Fibroblast of skin of left quadriceps (primary cell): ENCODE measurements at regions not wholly inside any gene's neighbourhood (a gene's known extent, or its start where the extent isn't known, plus 50 kb on each side); places are given as distances from the start of the nearest gene placed in this dataset.

Experiments
- DNase-seq, 2 experiments: peaks; one replicate each; pipeline ENCODE4 v3.0.0-alpha.2; 2013; ENCODE audit warnings: low read depth in 2 of 2

DNA sequence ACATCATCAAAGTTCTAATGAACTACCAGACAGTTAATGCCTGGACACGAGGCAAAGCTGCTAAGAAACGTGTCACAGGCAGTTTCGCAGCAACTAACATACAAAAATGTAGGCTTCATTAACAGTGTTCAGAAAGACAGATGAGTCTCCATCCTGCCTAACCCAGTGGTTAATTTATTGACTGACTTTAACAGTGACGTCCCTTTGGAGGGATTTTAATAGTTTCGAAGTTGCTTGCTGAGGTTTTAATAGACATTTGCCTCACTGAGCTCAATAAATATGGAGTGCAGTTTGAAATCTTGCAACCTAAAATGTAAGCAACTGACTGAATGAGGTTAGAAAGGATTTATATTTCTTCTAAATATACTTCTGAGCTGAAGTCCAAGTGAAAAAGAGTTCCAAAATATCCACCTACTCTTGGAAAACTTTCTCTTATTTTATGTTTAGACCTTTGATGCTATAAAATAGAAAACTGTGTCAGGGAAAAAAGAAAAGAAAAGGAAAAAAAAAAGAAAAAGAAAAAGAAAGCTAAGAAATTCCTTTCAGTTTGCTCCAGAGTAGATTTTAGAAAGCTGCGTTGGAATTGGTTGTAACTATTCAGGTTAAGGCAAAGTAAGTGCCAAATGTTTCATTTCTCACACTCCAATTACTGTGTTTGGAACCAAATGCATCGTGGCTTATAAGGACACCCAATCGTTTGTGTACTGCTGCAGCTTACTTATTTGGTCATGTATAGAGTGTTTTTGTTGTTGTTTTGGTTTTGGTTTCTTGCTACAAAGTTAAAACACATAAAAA lies 2016.6 kb downstream of the MAT2B start:
- DNase-seq = no peak

- DNase-seq = peak; percentile 19 to 34
Measured at GRCh38 chr5:165525271-165525670, 2019.9 kb downstream of the MAT2B start.

- DNase-seq = no peak
Measured at GRCh38 chr5:165526357-165526756, 2020.9 kb downstream of the MAT2B start.

- no peak for DNase-seq
Measured at GRCh38 chr5:165527577-165527976, 2022.2 kb downstream of the MAT2B start.

- DNase-seq = no peak
Measured at GRCh38 chr5:165538065-165538464, 2032.6 kb downstream of the MAT2B start.

GRCh38 chr5:165559645-165560044 lies 2054.2 kb downstream of the MAT2B start:
- no peak for DNase-seq

DNA sequence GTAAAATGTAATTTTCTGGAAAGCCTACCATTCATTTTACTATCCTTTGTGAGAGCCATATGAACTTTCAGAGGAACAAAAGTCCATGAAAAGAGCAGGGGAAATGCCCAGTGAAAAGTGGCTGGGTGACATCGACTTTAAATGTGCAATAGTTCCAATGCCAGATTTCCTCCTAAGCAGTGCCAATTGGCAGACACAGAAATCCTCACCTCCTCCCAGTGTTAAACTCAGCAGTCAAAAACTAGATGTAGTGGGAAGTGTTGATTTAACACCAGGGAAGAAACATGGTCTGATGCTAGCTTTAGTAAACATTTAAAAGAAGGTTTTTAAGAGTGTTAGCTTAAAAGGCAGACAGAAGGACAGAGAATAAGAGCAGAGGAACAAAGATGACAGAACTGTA lies 2055.2 kb downstream of the MAT2B start:
- no peak for DNase-seq

DNA sequence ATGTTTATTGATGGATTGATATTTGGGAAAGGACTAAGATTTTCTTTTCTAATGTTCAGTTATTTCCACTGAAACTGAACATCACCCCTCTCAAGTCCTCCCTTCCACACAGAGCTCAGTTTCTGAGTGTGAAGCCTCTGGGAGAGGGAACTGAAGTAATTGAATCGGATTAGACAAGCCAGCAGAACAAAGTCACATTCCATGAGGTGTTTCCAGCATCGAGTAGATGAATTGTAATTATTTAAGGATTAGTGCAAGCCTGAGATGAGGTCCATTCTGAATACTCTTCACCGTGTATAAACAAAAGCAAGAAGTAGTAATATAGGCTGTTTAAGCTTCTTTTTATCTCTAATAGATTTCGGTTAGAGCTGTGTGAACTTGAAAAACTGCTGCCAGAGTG lies 2060.5 kb downstream of the MAT2B start:
- no peak for DNase-seq

DNA sequence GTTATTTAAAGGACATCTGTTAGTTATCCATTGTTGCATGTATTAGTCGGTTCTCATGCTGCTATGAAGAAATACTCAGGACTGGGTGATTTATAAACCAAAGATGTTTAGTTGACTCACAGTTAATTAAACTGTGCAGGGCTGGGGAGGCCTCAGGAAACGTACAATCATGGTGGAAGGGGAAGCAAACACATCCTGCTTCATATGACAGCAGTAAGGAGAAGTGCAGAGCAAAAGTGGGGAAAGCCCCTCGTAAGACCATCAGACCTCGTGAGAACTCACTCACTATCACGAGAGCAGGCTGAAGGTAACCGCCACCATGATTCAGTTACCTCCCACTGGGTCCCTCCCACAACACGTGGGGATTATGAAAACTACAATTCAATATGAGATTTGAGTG lies 2064.1 kb downstream of the MAT2B start:
- no peak for DNase-seq

DNA sequence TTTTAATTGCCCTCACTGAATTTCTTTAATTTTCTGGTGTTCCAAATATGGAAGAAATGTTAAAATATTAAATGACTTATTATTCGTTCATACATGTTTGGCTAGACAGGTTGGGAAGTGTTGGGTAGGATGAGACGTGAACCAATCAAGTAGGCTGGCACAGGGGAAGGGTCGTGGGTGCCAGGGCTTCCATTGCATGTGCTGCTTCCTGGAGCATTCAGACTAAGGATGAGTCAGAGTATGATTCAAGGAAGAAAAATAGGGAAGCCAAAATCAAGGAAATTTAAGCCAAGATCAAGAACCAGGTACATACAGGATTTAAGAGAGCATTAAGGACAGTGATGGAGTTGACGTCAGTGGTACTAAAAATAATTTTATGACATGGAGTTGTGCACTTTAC lies 2068.0 kb downstream of the MAT2B start:
- DNase-seq = no peak

GRCh38 chr5:165574100-165574499 lies 2068.7 kb downstream of the MAT2B start:
- no peak for DNase-seq

DNA sequence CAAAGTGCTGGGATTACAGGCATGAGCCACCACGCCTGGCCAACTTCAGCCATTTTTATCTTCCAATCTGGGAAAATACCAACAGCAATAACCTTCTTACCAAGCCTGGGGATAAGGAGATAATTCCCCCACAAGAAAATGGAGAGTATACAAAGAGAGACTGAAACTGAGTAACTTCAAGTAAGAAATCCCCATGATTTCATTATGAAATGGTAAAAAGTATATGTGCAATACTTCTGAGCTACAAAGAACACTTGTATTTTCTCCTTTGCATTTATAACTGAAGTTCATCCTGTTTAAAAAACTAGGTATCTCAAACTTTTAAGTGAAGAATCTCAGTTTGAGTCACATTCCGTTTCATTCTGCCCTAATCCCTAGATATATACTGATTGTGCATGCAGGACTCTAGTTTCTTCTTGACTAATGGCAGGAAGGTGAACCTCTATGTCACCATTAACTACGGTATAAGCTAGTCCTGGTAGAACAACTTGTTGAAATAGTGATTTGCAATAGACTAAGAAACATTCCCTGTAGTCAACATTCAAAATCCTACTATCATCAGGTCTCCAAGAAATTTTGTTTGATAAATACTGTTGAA lies 2071.4 kb downstream of the MAT2B start:
- DNase-seq = no peak

DNA sequence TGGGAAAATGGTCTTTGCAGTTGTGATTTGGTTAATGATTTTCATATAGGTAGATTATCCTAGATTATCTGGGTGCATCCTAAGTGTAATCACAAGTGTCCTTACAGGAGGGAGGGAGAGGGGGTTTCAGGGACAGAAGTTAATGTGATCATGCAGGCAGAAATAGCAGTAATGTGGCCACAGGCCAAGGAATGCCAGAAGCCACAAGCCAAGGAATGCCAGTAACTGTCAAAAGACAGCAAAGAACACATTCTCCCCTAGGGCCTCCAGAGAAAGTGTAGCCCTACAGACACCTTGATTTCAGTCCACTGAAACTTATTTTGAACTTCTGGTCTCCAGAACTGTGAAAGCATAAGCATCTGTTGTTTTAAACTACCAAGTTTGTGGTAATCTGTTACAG lies 2074.5 kb downstream of the MAT2B start:
- DNase-seq = no peak

DNA sequence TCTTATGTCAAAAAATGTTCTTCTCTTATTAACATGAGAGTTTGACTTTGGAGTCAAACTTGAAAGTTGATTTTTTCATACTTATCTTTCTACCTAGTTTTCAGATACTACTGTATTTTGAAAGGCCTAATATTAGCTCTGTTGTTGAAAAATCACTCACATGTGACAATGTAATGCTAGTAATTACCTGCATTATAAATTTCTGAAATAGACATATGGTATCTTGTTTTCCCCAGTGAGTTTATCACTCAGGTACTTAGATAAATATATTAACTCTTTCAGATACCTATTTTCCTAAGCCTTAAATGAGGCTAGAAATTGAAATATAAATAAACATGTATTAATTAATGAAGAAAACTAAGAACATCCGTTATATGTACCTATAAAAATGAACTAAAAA lies 2089.3 kb downstream of the MAT2B start:
- DNase-seq = no peak

DNA sequence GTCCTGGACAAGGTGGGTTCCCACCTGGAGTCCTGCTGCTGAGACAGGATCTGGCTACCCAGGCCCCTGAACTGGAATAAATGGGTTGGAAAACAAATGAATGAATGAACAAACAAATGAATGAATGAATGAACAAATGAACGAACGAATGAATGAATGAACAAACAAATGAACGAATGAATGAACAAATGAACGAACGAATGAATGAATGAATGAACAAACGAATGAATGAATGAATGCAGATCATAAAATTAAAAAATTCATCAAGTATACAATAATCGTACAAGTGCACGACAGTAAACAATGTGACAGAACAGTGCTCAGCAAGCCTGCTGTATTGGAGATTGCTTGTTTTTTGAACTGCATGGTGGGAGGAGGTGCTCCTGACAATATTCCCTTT lies 2097.1 kb downstream of the MAT2B start:
- DNase-seq = no peak

DNA sequence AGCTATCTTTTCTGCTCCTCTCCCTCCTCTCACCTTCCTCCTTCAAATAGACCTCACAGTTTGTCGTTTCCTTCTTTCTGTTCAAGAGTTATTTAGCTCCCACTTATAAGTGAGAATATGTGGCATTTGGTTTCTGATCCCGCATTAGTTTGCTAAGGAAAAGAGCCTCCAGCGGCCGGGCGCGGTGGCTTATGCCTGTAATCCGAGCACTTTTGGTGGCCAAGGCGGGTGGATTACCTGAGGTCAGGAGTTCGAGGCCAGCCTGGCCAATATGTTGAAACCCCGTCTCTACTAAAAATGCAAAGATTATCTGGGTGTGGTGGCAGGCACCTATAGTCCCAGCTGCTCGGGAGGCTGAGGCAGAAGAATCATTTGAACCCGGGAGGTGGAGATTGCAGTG lies 2101.6 kb downstream of the MAT2B start:
- DNase-seq = no peak

GRCh38 chr5:165609871-165610270 lies 2104.5 kb downstream of the MAT2B start:
- DNase-seq = no peak

DNA sequence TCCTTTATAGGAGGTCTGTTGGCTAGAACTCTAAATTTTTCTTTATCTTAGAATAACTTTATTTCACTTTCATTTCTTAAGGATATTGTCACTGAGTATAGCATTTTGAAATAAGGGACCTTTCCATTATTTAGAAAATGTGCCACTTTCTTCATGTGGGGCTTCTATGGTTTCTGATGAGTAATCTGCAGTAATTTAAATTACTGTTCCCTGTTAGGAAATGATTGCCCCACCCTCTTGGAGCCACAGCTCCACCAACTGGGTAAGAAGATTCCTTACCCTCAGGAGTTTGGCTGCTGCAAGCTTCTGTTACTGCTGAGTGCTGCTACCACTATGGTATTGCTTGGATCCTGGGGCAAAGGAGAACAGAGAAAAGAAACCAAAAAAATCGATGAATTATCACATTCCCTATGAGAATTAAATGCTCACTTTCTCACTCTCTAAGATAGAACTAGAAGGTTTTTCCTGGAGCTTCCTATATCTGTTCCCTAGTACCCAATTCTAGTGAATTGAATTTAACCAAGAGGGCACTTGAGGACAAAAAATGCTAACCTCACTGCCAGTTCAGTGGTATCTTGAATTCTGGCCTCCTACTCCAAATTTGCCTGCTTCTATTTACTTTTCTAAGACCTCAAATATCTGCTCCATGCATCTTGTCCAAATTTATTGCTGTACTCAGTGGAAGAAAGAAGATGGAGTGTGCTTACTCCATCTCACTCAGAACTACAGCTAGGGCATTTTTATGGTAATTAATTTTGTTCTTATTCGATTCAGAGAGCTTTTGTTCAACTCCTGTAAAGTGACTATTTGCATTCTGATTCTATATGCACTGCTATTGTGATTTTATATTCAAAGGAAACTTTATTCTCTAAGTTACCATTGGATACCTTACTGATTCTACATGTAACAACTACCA lies 2111.3 kb downstream of the MAT2B start:
- DNase-seq = no peak

DNA sequence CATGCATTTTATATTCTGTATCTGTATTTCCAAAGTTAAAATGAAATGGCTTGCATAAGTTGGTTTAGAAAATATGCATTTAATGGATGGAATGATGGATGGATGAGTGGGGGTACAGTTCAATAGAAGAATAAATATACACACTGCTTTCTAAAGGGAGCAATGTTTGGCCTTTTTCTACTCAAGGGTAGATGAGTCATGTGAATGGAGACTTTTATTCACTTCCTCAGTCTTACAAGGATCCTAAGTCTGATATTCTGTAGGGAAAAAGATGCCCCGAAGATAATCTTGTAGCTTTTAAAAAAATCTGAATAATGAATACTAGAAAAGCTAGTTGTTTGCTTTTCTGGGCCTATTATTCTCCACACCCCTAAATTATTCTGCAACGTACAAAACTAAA lies 2112.1 kb downstream of the MAT2B start:
- DNase-seq = no peak

- DNase-seq = no peak
Measured at GRCh38 chr5:165620394-165620793, 2115.0 kb downstream of the MAT2B start.

- DNase-seq = no peak
Measured at GRCh38 chr5:165622864-165623536, 2117.6 kb downstream of the MAT2B start.
